ENCODE measurements at regions not wholly inside any gene's neighbourhood (a gene's known extent, or its start where the extent isn't known, plus 50 kb on each side); places are given as distances from the start of the nearest gene placed in this dataset.

DNA sequence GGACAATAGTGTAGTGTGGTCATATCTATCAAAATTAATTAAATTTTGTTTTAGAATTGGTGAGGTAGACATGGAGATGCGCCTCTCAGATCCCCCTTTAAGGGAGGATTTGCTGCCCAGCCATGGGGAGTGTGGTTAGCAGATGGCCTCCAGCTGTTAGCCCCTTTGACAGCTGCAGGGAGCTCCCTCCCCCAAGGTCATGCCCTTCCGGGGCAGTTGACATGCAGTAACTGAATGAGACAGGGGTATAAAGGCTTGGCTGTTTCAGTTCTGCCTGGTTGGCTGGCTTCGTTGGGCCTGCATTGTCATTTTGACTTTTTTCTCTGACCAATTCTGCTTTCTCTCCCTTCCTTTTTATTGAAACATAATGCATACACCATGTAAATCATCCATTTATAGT, 291.5 kb upstream of the SRRM4 start:
- DNase-seq (ENCODE audit: insufficient read length, low spot score) (no peak), FAIRE-seq (no peak)

DNA sequence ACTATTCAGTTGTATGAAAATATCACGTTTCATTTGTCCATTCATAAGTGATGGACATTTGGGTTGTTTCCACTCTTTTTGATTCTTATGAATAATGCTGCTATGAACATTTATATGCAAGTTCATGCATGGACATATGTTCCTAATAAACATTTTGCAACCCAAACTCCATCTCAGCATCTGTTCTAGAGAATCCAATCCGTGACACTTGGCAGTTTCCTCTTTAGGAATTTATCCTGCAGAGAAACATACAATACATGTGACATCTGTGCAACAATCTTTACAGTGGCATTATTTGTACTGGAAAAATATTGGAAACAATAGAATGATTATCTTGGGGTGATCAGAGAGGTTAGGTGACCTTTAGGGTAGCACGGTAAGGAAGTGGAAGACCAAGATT, 290.8 kb upstream of the SRRM4 start:
- DNase-seq (ENCODE audit: insufficient read length, low spot score) (no peak), FAIRE-seq (no peak)

DNA sequence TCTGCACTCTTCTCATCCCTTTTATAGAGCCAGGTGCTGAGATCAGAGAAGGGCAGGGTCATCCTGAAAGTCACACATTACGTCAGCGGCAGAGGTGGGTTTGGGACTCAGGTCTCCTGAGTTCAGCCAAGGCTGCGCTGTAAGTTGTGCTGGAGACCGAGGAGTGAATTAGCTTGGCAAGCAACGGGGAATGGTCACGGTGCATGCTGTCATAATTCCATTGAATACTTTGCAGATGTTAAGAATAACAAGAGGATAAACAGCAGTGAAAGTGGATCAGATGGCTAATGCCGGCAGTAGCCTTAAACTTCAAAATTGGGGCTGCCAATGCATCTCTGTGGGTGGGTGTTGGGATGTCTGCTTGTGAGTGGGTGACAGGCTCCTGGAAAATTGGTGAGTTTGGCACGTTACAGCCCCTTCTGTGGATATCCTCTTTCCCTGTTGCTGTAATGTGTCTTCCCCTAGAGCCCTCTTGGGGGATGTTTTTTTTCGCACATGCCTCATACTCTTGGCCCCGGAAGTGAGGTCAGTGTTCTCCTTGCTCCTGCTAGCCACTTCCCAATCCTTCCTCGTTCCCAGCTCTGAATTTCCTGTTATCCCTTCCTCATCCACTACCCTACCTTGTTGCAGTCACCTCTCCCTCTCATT, 287.1 kb upstream of the SRRM4 start:
- DNase-seq (ENCODE audit: insufficient read length, low spot score) (no peak), FAIRE-seq (no peak)

DNA sequence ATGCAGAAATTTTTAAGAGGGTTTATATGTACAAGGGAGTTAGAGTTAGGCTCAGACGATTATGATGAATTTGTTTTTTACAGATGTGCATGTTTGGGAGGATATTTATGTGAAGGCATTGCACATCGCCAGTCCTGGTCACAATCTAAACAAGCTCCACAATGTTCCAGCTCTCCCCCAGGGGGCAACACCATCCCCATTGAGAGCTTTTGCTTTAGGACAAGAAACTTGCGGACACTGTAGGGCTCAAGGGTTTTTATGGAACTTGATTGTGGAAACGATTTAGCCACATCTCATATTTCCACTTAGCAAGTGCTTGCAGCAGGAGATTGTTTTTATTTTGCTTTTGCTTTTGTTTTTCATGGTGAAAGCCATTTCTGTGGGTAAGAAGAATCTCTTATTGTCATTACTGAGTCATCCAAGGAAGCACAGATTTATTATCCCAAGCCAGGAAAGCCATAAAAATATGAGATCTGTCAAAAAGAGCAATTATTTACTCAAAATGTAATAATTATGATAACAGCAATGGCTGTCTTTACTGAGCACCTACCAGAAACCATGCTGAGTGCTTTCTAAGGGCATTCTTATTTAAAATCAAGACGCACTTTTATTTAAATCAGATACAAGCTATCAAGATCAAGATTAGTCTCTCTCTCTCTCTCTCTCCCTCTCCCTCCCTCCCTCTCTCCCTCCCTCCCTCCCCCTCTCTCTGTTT, 276.7 kb upstream of the SRRM4 start:
- DNase-seq (ENCODE audit: insufficient read length, low spot score): no peak
- no peak for FAIRE-seq

DNA sequence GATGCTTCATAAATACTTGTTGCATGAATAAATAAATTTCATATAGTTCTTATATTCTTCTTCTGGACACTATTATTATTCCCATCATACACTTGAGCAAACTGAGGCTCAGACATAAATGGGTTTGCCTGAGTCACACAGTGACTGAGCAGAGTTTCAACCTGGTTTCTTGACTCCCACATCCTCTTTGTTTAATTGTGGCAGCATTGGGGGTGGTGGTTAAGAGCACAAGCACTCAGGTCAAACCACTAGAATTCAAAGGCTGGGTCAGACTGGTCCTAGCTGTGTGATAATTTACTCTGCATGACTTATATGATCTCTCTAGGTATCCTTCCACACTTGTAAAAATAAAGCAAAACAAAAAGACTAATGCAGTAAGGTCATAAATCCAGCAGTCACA, 274.9 kb upstream of the SRRM4 start:
- DNase-seq (ENCODE audit: insufficient read length, low spot score): no peak

DNA sequence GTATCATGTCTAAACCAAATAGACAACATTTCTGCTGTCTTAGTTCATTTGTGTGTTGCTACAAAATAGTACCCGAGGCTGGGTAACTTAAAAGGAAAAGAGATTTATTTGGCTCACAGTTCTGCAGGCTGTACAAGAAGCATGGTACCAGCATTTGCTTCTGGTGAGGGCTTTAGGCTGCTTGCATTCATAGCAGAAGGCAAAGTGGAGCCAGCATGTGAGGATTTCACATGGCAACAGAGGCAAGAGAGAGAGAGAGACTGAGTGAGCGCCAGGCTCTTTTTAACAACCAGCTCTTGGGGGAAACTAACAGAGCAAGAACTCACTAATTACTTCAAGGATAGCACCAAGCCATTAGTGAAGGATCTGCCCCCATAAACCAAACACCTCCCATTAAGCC, 271.4 kb upstream of the SRRM4 start:
- DNase-seq (ENCODE audit: insufficient read length, low spot score) (no peak), FAIRE-seq (no peak)

More for the DNA sequence above, 274.9 kb upstream of the SRRM4 start:
- FAIRE-seq: no peak

DNA sequence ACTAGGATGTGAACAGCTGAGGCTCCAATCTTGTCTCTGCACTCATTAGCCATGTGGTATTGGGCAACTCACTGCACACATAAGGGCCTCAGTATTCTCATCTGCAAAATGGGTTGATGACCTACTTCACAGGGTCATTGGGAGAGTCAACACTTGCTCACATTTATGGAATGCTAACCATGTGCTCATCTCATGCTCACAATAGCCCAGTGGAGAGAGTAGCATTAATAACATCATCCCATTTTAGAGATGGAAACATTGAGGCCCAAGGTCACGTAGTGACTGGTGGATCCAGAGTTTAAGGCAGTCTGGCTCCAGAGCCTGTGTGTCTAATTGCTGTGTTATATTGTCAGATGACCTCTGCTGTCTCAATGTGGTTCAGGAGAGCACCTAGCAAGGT, 270.2 kb upstream of the SRRM4 start:
- no peak for DNase-seq (ENCODE audit: insufficient read length, low spot score)
- FAIRE-seq: no peak

DNA sequence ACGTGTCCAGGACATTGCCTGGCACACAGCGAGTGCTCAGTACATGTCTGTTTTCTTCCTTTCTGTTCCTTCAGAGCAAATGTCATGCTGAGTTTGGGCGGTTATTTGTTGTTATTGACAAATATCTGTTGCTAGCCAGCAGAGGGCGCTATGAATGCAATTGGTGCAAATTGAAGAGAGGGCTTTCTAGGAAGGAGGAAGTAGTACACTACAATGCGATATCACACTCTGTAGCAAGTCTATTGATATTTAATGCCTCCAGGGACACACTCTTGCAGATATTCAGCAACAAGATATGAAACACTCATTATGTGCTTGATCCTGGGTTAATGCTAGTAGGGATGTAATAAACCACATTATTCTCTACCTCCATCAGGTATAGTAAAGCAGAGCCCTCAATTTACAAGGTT, 267.3 kb upstream of the SRRM4 start:
- peak; percentile 9 for DNase-seq (ENCODE audit: insufficient read length, low spot score)
- FAIRE-seq: no peak

DNA sequence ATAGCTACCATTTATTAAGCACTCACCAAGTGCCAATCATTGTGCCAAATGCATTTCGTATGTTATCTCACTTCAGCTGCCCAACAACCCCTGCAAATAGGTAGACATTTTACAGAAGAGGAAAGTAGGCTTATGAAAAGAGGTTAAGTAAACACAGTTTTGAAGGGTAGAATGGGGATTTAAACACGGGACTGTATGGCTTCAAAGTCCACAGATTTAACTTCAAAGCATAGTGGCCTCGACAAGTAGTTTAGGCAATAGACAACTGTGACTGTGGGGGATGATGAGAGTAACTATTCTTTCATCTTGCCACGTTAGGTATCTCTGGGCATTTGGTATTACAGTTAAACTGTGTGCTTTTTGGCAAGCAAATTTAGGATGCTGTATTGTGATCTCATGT, 266.8 kb upstream of the SRRM4 start:
- FAIRE-seq (no peak), DNase-seq (ENCODE audit: insufficient read length, low spot score) (no peak)

DNA sequence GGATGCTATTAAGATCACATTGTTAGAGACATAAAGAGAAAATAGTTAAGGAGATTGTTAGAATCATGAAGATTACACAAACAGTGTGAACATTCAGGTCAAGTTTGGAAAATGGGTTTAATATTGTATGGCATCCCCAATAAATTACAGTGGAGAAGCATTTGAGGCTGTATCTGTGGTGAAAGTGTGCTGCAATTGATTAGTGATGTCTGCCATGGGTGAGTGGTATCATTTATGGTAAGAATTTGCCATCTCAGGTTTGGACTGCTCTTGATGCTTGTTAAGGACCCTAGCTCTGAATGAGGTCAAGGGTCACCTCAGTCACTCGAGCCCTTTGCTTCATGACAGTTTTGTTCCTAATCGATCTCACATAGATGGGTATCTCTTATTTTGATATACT, 265.7 kb upstream of the SRRM4 start:
- FAIRE-seq: no peak
- DNase-seq (ENCODE audit: insufficient read length, low spot score): no peak

DNA sequence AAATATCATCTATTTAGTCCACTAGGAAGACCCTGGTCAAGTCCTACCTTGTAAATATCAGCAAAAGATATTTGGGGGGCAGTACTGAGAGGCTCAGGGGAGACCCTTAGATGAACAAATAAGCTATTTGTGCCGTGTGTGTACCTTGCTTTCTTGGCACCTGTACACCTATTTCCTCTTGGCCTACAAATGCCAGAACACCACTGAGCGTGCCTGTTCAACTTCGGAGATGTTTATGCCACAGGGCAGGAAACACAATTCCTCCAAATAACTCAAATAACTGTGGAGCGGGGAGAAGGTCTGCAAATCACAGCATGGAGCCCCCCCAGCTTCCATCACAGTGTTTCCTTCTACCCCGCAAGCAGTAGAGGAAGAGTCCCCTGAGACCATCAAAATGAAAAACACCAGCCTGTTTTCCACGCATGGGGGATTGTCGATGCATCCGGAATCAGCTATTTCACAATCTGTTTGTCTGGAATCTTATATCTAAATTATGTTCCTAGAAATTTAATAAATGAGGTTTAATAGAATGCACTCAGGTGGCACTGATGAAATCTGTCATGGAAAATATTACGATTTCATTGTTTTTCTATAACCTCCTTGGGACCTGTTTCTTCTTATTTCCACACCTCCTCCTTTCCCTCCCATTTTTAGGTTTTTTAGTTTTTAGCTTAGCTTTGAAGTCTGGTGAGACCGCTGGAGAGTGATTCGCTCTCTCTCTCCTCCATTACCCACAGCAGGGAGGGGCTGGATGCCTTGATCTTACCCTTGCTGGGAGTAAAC, 254.0 kb upstream of the SRRM4 start:
- DNase-seq (ENCODE audit: insufficient read length, low spot score): no peak
- FAIRE-seq: no peak

DNA sequence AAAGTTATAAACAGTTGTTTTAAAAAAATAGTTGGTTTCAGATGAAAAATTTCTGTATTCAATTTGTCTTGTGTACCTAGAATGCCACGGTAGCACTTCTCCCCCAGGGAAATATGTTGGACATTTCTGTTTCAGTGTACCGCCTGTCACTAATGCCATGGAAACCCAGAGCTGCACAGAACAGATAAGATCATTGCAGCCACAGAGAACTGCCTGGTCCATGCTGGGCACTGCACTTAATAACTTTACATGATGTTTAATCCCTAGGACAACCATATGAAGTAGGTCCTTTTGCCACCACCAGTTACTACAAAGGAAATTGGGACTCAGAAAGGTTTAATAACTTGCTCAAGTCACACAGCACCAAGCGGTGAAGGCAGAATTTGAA, 253.4 kb upstream of the SRRM4 start:
- FAIRE-seq (no peak), DNase-seq (ENCODE audit: insufficient read length, low spot score) (no peak)

DNA sequence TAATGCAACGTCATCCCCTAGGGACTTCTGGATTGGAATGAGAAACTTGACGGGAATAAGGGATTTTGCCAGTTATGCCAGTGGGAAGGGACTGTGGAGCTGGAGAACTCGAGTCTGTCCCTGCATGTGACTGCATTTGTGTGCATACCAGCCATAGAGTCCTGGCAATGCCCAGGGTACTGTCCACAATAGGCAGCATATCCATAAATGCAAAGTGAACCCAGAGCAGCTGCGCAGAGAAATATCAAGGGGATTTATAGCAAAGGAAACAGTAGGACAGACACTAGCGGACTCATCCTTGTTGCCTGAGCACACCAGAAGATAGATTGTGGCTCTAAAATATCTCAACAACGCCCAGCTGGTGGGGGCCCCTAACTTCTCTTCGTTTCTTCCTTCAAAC, 247.1 kb upstream of the SRRM4 start:
- no peak for FAIRE-seq
- DNase-seq (ENCODE audit: insufficient read length, low spot score): no peak

DNA sequence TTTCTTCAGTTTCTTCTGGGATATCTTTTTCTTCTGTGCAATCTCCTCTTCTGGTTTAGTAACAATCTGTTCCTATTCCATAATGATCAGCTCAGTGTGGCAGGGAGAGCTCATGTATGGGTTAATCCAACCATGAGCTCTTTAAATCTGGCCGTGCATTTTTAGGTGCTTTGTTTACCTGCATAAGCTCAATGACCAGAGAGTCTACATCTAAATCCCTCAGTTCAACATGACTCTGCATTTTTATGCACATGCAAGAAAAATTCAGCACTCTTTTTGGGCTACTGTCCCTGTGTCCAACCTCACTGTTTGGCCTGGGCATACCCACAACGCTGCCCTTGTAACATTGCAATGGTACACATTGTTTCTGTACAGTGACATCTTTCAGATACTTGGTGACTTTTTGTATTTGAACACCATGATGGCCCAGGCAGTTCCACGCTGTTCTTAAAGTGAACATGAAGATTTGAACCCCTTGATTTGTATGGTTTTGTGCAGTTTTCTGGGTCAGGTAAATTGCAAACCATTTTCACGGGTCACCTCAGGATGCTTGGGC, 243.3 kb upstream of the SRRM4 start:
- FAIRE-seq (no peak), DNase-seq (ENCODE audit: insufficient read length, low spot score) (no peak)

DNA sequence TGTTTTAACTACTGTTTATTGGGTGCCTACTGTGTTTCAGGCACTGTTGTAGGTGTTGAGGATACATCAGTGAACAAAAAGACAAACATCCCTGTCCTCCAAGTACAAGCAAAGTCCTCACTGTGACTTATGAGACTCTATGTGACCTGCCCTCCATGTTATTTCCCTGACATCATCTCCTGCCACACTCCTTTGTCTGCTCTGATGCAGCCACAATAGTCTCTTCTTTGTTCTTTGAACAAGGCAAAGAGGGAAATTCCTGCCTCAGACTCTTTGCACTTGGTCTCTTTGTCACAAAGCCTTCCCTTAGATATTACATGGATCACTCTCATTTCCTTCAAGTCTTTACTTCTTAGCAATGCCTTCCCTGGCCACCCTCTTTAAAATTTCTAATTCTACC, 240.1 kb upstream of the SRRM4 start:
- no peak for DNase-seq (ENCODE audit: insufficient read length, low spot score)
- no peak for FAIRE-seq

DNA sequence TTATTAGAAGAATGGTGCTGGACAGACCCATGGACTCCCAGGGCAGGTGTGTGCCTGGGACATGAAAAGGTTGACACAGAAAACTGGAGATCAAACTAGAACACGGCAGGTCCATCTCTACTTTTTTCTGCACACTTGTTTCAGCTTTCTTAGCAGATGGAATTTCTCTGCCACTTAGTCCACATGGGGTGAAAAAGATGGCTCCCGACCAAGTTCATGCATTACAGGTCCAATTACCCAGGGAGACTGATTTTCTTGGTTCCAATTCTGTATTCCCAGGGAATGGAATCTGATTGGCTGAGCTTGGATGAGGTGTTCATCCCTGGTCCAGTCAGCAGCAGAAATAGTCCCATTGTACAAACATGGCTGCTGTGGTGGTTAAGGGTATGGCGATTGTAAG, 238.9 kb upstream of the SRRM4 start:
- no peak for DNase-seq (ENCODE audit: insufficient read length, low spot score)
- no peak for FAIRE-seq

DNA sequence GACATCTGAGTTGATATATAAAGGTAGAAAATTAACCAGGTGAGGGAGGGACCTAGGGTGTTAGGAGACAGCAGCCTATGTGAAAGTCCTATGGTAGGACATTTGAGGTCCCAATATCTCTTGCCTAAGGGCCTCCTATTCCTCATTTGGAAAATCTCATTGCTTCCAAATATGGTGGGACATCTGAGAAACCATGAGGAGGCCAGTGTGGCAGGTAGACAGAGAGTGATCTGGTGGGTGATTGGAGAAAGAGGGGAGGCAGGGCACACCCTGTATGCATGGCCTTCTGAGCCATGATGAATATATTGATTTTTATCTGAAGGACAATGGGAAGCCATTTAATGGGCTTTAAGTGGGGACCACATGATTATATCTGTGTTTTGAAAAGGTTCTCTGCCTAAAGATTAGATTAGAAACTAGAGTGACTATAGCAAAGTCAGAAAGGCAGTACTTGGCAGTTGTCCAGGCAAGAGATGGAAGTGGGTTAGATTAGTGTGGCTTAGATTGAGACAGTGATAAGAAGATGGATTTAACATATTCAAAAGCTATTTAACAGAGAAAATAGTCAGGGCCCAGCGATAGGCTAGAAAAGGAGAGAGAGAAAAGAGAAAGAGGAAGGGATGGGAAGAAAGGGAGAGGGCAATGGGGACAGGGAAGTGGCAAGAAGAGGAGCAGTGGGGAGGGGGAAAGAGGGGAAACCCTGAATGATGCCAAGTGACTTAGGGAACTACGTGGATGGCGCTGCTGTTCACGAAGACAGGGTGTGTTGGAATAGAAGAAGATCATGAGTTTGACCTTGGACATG, 237.2 kb upstream of the SRRM4 start:
- FAIRE-seq: no peak
- no peak for DNase-seq (ENCODE audit: insufficient read length, low spot score)

DNA sequence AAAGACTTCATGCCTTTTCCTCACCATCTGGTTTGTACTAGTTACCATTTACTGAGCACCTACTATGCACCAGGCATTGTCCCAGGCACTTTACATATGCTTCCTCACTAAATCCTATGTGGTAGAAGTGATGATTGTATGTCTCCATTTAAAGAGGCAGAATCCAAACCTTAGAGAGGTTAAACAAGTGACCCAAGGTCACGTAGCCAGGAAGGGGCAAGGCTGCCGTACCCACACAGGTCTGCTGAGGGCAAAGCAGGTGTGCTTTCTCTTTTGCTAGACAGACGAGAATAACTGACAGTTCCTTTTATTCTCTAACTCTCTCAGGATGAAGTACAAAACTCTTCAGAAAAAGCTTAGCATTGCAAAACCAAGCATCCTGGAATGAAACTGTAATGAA, 235.2 kb upstream of the SRRM4 start:
- DNase-seq (ENCODE audit: insufficient read length, low spot score) (no peak), FAIRE-seq (no peak)

DNA sequence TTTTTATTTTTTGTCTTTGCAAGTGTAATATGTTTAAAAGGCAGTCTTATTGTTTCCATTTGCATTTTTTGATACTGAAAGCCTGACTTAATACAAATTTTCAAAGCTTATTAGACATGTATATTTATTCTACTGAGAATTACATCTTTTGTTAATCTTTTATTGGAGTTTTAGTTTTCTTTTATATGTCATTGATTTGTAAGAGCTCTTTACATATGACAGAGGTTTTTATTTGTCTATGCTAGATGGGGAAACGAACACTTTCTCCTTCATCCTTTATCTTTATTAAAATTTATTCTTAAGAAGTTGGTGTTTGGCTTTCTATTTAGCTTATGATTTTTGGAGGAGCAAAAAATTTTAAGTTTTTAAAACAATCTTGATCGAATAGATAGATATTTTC, 234.4 kb upstream of the SRRM4 start:
- no peak for DNase-seq (ENCODE audit: insufficient read length, low spot score)

DNA sequence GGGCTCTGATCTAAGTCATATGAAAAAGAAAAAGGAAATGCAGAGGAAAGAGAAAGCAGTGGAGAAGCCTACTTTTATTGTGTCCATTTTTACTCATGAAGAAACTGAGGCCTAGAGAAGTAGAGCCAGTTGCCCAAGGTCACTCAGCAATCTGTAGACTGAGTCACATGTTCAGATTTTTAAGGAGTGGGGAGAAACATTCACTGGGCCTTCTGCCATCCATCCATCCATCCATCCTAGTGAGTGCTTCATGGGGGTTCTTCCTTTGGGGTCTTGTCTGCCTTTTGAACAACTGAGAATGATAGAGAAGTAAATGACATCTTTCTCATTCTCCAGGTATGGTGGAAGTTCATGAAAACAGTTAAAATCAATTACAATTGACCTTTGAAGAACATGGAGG, 233.6 kb upstream of the SRRM4 start:
- no peak for FAIRE-seq
- DNase-seq (ENCODE audit: insufficient read length, low spot score): no peak

More for the DNA sequence above, 234.4 kb upstream of the SRRM4 start:
- no peak for FAIRE-seq

Measured in HTR-8/SVneo (cell line).